ENCODE measurements at regions not wholly inside any gene's neighbourhood (a gene's known extent, or its start where the extent isn't known, plus 50 kb on each side); places are given as distances from the start of the nearest gene placed in this dataset.

- no peak overlapping the region for H3K4me3 ChIP-seq (ENCODE audit: low read depth, low read length)
- no peak for TF ChIP-seq CTCF (IDR thresholded peaks at IDR 0.05; ENCODE audit: insufficient read depth, low read depth, low read length, missing control alignments)
- DNase-seq (ENCODE audit: low read depth), result no peak
Measured at GRCh38 chr2:138979131-138979785, 199.1 kb upstream of the NXPH2 start.

- no peak for TF ChIP-seq CTCF (IDR thresholded peaks at IDR 0.05; ENCODE audit: insufficient read depth, low read depth, low read length, missing control alignments)
- DNase-seq (ENCODE audit: low read depth), result no peak
- H3K4me3 ChIP-seq (ENCODE audit: low read depth, low read length), result no peak overlapping the region
Measured at GRCh38 chr2:138974651-138975050, 194.5 kb upstream of the NXPH2 start.

GRCh38 chr2:138964418-138964817, 184.2 kb upstream of the NXPH2 start:
- no peak overlapping the region for H3K4me3 ChIP-seq (ENCODE audit: low read depth, low read length)
- TF ChIP-seq CTCF (IDR thresholded peaks at IDR 0.05; ENCODE audit: insufficient read depth, low read depth, low read length, missing control alignments), result no peak
- DNase-seq (ENCODE audit: low read depth), result no peak

- DNase-seq (ENCODE audit: low read depth), result no peak
- H3K4me3 ChIP-seq (ENCODE audit: low read depth, low read length), result no peak overlapping the region
- no peak for TF ChIP-seq CTCF (IDR thresholded peaks at IDR 0.05; ENCODE audit: insufficient read depth, low read depth, low read length, missing control alignments)
Measured at GRCh38 chr2:138962686-138963085, 182.5 kb upstream of the NXPH2 start.

- TF ChIP-seq CTCF (IDR thresholded peaks at IDR 0.05; ENCODE audit: insufficient read depth, low read depth, low read length, missing control alignments), result no peak
- no peak overlapping the region for H3K4me3 ChIP-seq (ENCODE audit: low read depth, low read length)
- DNase-seq (ENCODE audit: low read depth), result no peak
Measured at GRCh38 chr2:138960191-138960590, 180.0 kb upstream of the NXPH2 start.

- TF ChIP-seq CTCF (IDR thresholded peaks at IDR 0.05; ENCODE audit: insufficient read depth, low read depth, low read length, missing control alignments), result no peak
- H3K4me3 ChIP-seq (ENCODE audit: low read depth, low read length), result no peak overlapping the region
- DNase-seq (ENCODE audit: low read depth), result no peak
Measured at GRCh38 chr2:138959031-138959430, 178.8 kb upstream of the NXPH2 start.

GRCh38 chr2:138956116-138956515, 175.9 kb upstream of the NXPH2 start:
- no peak for TF ChIP-seq CTCF (IDR thresholded peaks at IDR 0.05; ENCODE audit: insufficient read depth, low read depth, low read length, missing control alignments)
- no peak for DNase-seq (ENCODE audit: low read depth)
- H3K4me3 ChIP-seq (ENCODE audit: low read depth, low read length), result no peak overlapping the region

All from GM12865 (cell line).